ENCODE measurements at regions not wholly inside any gene's neighbourhood (a gene's known extent, or its start where the extent isn't known, plus 50 kb on each side); places are given as distances from the start of the nearest gene placed in this dataset.

DNA sequence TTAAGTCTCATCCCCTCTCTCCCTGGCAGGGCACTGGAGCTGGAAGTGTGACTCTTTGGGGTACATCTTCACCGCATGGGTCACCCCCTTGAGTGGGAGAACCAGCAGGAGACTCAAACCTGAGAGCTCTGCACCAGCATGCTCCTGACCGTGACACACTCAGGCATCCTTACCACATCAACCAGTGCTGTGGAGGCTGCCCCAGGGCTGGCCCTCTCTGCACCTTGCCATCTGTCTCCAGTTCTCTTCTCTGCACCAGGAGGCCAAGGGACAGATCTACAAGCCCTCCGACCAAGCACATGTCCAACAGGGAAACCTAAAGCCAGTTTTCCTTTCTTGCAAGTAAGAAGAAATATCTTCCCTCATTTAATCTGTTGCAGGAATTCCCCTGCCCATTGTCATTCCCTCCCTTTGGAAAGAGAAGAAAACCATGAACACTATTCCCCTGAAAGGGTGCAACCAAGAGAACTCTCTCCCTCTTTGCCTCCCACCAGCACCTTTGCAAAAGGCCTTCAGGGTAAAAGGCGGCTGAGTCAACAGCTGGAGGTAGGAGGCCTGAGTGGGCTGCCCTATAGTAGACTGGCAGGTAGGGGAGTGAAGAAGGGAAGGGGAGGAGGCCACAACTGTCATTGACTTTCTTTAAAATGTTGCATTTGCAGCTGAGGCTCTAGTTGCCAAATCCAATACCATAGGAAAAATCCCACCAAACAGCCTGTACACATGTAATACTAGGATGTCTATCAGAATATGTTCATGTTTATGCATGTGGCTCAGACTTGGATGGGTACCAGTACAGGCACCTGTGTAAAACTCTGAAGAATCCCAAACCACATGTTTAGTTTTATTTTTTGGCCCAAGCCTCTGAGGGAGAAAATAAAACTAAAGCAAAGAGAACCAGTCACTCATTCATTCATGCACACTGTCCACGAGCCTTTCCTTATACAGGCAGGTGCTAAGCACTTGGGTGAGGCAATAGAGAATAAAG lies 117.0 kb downstream of the WT1 start:
- no peak for DNase-seq

- DNase-seq, result no peak
Measured at GRCh38 chr11:32323814-32324130, 111.6 kb downstream of the WT1 start.

- DNase-seq, result no peak
Measured at GRCh38 chr11:32325187-32325586, 110.2 kb downstream of the WT1 start.

DNA sequence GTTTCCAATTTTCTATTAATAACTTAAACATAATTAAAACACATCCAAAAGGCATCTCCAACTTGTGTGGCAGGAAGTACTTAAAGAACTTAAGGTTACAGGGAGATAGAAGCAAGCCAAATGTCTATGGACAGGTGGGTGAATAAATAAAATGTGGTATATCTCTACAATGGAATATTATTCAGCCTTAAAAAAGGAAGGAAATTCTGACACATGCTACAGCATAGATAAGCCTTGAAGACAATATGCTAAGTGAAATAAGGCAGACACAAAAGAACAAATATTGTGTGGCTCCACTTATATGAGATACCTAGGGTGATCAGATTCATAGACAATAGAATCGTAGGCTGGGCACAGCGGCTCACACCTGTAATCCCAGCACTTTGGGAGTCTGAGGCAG lies 109.6 kb downstream of the WT1 start:
- no peak for DNase-seq

DNA sequence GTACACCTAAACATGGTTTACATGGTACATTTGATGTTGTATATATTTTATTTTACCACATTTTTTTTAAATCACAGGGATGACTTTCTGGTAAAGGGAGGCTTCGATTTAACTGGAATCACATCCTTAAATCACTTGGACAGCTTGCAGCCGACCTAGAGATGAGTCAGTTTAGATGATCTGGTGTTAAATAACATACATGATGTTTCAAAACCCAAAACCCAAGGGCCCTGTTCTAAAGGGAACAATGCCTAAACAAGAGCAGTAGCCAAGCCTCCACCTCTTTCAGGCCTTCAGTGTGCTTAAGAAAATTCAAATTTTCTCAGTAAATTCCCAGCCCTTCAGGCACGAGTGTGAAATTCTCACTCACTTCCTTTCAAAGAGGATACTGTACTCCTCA lies 108.8 kb downstream of the WT1 start:
- DNase-seq, result no peak

DNA sequence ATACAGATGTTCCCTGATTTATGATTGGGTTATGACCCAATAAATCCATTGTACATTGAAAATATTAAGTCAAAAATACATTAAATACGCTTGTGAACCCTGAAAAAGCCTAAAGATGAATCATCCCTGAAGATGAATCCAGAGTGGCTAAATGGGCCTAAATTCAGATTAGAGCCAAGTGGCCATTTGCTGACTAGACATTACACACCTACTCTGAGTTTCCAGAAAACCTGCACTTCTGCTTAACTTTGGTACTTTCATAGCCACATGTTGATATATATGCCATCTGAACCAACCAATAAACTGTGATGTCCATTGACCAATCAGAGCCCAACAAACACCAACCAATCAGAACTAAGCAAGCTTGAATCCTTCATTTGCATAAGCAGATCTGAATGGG lies 106.9 kb downstream of the WT1 start:
- DNase-seq, result no peak

- DNase-seq, result no peak
Measured at GRCh38 chr11:32331098-32331497, 104.2 kb downstream of the WT1 start.

GRCh38 chr11:32331792-32332191 lies 103.5 kb downstream of the WT1 start:
- no peak for DNase-seq

- no peak for DNase-seq
Measured at GRCh38 chr11:32332990-32333319, 102.4 kb downstream of the WT1 start.

DNA sequence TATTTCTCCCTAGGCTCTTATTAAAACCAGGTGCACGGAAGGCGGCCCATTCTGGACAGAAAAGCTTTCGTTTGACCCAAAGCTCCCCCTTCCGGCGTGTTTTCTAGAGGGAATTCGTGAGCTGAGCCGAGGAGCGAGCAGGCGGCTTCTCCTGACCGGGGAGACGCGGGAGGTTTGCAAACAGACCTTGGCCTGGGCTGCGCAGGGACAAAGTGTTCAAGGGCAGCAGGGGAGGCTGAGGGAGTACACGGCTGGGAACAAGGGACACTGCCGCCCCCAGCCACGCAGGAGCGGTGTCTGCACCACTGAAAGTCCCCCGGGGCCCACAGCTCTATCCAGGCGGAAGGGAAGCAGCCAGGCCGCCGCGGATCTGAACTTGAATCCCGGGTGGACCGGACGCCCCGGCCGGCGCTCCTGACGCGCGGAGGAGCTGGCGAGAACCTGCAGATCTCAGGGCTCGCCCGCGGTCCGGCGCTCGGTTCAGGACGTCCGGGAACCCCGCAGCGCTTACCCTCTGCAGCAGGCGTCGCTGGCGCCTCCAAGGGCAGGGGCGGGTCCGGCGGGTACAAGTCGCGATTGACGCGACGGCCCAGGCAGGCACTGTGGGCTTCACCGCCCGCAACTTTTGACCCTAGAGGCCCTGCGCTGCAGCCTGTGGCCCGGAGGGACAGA lies 101.9 kb downstream of the WT1 start:
- DNase-seq, result no peak

GRCh38 chr11:32334822-32335221 lies 100.5 kb downstream of the WT1 start:
- DNase-seq, result no peak

All from CD4-positive, alpha-beta T cell treated with Interleukin-15 for 1 hour (primary cell).